ENCODE measurements at regions not wholly inside any gene's neighbourhood (a gene's known extent, or its start where the extent isn't known, plus 50 kb on each side); places are given as distances from the start of the nearest gene placed in this dataset.

DNA sequence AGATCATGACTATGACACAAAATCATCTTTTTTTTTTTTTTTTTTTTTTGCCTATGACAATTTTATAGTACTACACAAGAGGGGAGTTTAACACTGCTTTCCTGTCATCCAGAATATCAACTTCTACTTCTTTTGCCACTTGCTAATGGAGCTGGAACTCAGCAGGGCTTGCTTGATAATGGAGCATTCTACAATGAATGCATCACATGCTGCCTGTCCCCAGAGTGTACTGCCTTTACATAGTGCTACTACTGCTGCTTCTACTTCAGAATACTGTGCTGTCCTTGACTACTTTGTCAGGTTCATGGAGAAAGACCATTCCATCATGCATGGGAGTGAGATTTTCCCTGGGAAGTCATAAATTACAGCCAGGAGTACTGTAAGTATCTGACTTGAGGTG is 338.6 kb upstream of the SEMA3A start:
- DNase-seq (ENCODE audit: low read depth, low spot score) (no peak), ATAC-seq (no peak)
- H3K4me1 ChIP-seq (ENCODE audit: control insufficient read depth in 1 of 2, insufficient read depth in 2 of 2, low read length in 2 of 2): peaks cover 13 to 19% of the 10 kb centered on the region in 2 experiments; a peak in 3 of 4 replicates
- POLR2A ChIA-PET: no interaction called here
- H3K36me3 ChIP-seq (ENCODE audit: control insufficient read depth in 1 of 2, insufficient read depth in 2 of 2, low read length in 2 of 2): no peaks in the 10 kb centered on the region
- no peaks in the 10 kb centered on the region for H3K9me3 ChIP-seq (ENCODE audit: control insufficient read depth in 1 of 2, insufficient read depth in 1 of 2, low read depth in 1 of 2, low read length in 2 of 2)
- no peaks in the 10 kb centered on the region for H4K20me1 ChIP-seq (ENCODE audit: insufficient read depth)
- CTCF ChIA-PET: no interaction called here
- H2AFZ ChIP-seq (ENCODE audit: low read depth, low read length, poor library complexity, severe bottlenecking): no peak overlapping the region
- H3K9ac ChIP-seq (ENCODE audit: low read length): no peak overlapping the region
- no peaks in the 10 kb centered on the region for H3K79me2 ChIP-seq (ENCODE audit: insufficient read depth, low read length)
- no peak overlapping the region for H3K4me2 ChIP-seq (ENCODE audit: low read length)
- no TSS peak for BruUV-seq (replicated peaks)
- no peaks in the 10 kb centered on the region for H3K27me3 ChIP-seq (ENCODE audit: insufficient read depth, low read length)
- RAD21 ChIA-PET (ENCODE audit: low non-redundant PET in 1 of 2, low total read pairs in 2 of 2, uncharacterized antibody in 2 of 2, unreplicated experiment in 2 of 2): no interaction called here
- no peaks in the 10 kb centered on the region for H3K9me2 ChIP-seq (ENCODE audit: insufficient read depth)
- intact Hi-C loops (cut with micrococcal nuclease): no loop called here
- TF ChIP-seq CBX3 (IDR thresholded peaks at IDR 0.05; ENCODE audit: low read depth): no peak
- TF ChIP-seq, protein P1, sequence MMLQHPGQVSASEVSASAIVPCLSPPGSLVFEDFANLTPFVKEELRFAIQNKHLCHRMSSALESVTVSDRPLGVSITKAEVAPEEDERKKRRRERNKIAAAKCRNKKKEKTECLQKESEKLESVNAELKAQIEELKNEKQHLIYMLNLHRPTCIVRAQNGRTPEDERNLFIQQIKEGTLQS (IDR thresholded peaks at IDR 0.05): no peak
- TF ChIP-seq, protein P2, sequence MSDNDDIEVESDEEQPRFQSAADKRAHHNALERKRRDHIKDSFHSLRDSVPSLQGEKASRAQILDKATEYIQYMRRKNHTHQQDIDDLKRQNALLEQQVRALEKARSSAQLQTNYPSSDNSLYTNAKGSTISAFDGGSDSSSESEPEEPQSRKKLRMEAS (IDR thresholded peaks at IDR 0.05): no peak
- TF ChIP-seq YY1 (IDR thresholded peaks at IDR 0.05; ENCODE audit: extremely low read depth, insufficient replicate concordance, low read depth, low read length): no peak
- no peak for TF ChIP-seq POLR2AphosphoS5 (IDR thresholded peaks at IDR 0.05; ENCODE audit: low read depth, low read length)
- TF ChIP-seq TCF7L2 (IDR thresholded peaks at IDR 0.05; ENCODE audit: borderline replicate concordance, extremely low read depth, insufficient read depth, insufficient read length): no peak
- TF ChIP-seq POLR2A (IDR thresholded peaks at IDR 0.05; ENCODE audit: borderline replicate concordance, extremely low read depth, insufficient read depth, insufficient read length): no peak
- no peak for TF ChIP-seq ZNF274 (IDR thresholded peaks at IDR 0.05; ENCODE audit: low read depth, low read length)
- TF ChIP-seq EZH2phosphoT487 (IDR thresholded peaks at IDR 0.05; ENCODE audit: borderline replicate concordance): no peak
- TF ChIP-seq, protein P3, sequence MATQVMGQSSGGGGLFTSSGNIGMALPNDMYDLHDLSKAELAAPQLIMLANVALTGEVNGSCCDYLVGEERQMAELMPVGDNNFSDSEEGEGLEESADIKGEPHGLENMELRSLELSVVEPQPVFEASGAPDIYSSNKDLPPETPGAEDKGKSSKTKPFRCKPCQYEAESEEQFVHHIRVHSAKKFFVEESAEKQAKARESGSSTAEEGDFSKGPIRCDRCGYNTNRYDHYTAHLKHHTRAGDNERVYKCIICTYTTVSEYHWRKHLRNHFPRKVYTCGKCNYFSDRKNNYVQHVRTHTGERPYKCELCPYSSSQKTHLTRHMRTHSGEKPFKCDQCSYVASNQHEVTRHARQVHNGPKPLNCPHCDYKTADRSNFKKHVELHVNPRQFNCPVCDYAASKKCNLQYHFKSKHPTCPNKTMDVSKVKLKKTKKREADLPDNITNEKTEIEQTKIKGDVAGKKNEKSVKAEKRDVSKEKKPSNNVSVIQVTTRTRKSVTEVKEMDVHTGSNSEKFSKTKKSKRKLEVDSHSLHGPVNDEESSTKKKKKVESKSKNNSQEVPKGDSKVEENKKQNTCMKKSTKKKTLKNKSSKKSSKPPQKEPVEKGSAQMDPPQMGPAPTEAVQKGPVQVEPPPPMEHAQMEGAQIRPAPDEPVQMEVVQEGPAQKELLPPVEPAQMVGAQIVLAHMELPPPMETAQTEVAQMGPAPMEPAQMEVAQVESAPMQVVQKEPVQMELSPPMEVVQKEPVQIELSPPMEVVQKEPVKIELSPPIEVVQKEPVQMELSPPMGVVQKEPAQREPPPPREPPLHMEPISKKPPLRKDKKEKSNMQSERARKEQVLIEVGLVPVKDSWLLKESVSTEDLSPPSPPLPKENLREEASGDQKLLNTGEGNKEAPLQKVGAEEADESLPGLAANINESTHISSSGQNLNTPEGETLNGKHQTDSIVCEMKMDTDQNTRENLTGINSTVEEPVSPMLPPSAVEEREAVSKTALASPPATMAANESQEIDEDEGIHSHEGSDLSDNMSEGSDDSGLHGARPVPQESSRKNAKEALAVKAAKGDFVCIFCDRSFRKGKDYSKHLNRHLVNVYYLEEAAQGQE (IDR thresholded peaks at IDR 0.05; ENCODE audit: low read depth): no peak
- TF ChIP-seq JUND (IDR thresholded peaks at IDR 0.05): no peak
- no peak for TF ChIP-seq CEBPB (IDR thresholded peaks at IDR 0.05; ENCODE audit: low read depth)
- no peak overlapping the region for H3K4me3 ChIP-seq (replicated peaks in 1 of 2; ENCODE audit: low read depth in 1 of 2, low read length in 2 of 2)
- no peak overlapping the region for H3K27ac ChIP-seq (ENCODE audit: low read depth, low read length)

Data from HCT116 (cell line).